Heart right ventricle (tissue), 16 donors: ENCODE measurements at regions not wholly inside any gene's neighbourhood (a gene's known extent, or its start where the extent isn't known, plus 50 kb on each side); places are given as distances from the start of the nearest gene placed in this dataset.

Experiments
- ATAC-seq, 8 donors: fragments of 200-7000 bp; cut with Tn5 transposase; one replicate each; pipeline ENCODE4 v1.9.1; 2020; ENCODE audit warnings: mild to moderate bottlenecking in 8 of 8, moderate library complexity in 8 of 8, moderate number of reproducible peaks in 1 of 8
- DNase-seq, 2 donors: peaks; one replicate each; pipeline ENCODE4 v3.0.0-alpha.2; 2020
- H3K27ac ChIP-seq, 10 donors: fragments of 200-600 bp; sonication (generic) in 2 of 10; one replicate each; pipeline versions ENCODE4 v1.5.0 to v1.8.0; 2020 to 2022; ENCODE audit warnings: mild to moderate bottlenecking in 3 of 10
- H3K27me3 ChIP-seq, 7 donors: fragments of 200-600 bp; one replicate each; pipeline ENCODE4 v1.8.0; 2021 to 2022; ENCODE audit warnings: mild to moderate bottlenecking in 2 of 7
- H3K36me3 ChIP-seq, 9 donors: fragments of 200-600 bp; sonication (generic) in 1 of 9; one replicate each; pipeline versions ENCODE4 v1.5.0 to v1.8.0; 2020 to 2022; ENCODE audit warnings: mild to moderate bottlenecking in 2 of 9
- H3K4me1 ChIP-seq, 9 donors: fragments of 200-600 bp; sonication (generic) in 1 of 9; one replicate each; pipeline versions ENCODE4 v1.5.0 to v1.8.0; 2020 to 2022; ENCODE audit warnings: mild to moderate bottlenecking in 4 of 9
- H3K4me3 ChIP-seq, 10 donors: fragments of 200-600 bp; sonication (generic) in 2 of 10; one replicate each; pipeline versions ENCODE4 v1.5.0 to v1.8.0; 2020 to 2022; ENCODE audit warnings: mild to moderate bottlenecking in 7 of 10, moderate library complexity in 2 of 10
- H3K9me3 ChIP-seq, 11 donors: fragments of 200-600 bp in 10 of 11; sonication (generic) in 2 of 11; one replicate each; pipeline versions ENCODE4 v1.5.0 to v1.8.0; 2013 to 2022; ENCODE audit warnings: mild to moderate bottlenecking in 2 of 11, control low read depth in 1 of 11, moderate library complexity in 1 of 11
- WGBS, 2 donors: extraction: QIAGEN DNeasy Blood & Tissue Kit; methylation state at CpG; one replicate each; pipeline ENCODE4 v1.1.7; 2013; ENCODE audit warnings: inconsistent platforms in 1 of 2; 5-methylcytosine and 5-hydroxymethylcytosine counted together
- intact Hi-C, 10 donors: fragments of 100-400 bp; cut with DNase I; formaldehyde crosslinking; loops; one replicate each; pipeline versions ENCODE4 v1.11.1 to v1.14.2; 2022
- TF ChIP-seq, protein P1 (sequence below), 9 donors: fragments of 200-600 bp; sonication (generic) in 2 of 9; IDR thresholded peaks; one replicate each; pipeline versions ENCODE4 v1.5.0 to v1.8.0; 2021 to 2022; ENCODE audit warnings: antibody characterized with exemption in 9 of 9, mild to moderate bottlenecking in 5 of 9, moderate library complexity in 1 of 9
- donor health status: Arrhythmogenic right ventricular cardiomyopathy.
- donor health status: ischemic (EF 13 %, LVEDD 7.1; RV severe dilation, severe dysfunction).
- donor health status: healthy with polysubstance abuse.
- donor health status: DM: no; HTN: yes; CAD: no.
- donor health status: DM: no; HTN: no; CAD: no.
- donor health status: ischemic (EF 25% LVEDD 6.9; RV normal size, moderate dysfunction).
- donor health status: ischemic (EF 25% LVEDD 5.7; RV mildly dilated, moderate dysfunction).
- donor health status: healthy.
- donor health status: DM: yes; HTN: yes; CAD: no.
- donor health status: Ischemic cardiomyopathy.
- donor health status: ischemic (EF 35%, LVEDD 5.7; RV mildly dilated, moderate dysfunction).
- donor health status: nonischemic (EF 11% LVEDD 7.7; RV severe dilation, severe dysfunction).
- donor health status: DM: yes; HTN: yes; CAD: no.
- donor health status: PGD.
- donor health status: ischemic (EF 29% LVEDD 5.4; RV normal size, mild dysfunction).
- donor health status: nonischemic (EF 23%, LVEDD 6.1; RV moderate dilation, normal function).

DNA sequence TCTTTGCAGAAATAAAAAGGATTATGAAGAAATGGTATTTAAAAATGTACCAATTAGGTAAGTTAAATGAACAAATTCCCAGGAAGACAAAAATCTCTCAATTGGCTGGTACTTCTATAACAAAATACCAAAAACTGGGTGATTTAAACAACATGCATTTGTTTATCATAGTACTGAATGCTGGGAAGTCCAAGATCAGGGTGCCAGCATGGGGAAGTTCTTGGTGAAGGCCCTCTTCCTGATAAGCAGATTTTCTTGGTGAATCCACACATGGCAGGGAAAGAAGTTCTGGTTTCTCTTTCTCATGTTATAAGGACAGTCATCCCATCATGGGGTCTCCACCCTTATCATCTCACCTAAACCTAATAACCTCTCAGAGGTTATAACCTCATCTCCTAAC is 271.6 kb upstream of the SETBP1 start:
- Histone ChIP-seq H3K4me1 (no peaks in the 10 kb centered on the region), H3K27me3 (no peaks in the 10 kb centered on the region), H3K9me3 (peaks cover 0 to 17% (median 0%) of the 10 kb centered on the region in 11 donors), H3K27ac (no peak overlapping the region), H3K36me3 (no peaks in the 10 kb centered on the region), H3K4me3 (no peak overlapping the region)
- intact Hi-C loops = no loop called here
- no peak for DNase-seq
- TF ChIP-seq, protein P1, sequence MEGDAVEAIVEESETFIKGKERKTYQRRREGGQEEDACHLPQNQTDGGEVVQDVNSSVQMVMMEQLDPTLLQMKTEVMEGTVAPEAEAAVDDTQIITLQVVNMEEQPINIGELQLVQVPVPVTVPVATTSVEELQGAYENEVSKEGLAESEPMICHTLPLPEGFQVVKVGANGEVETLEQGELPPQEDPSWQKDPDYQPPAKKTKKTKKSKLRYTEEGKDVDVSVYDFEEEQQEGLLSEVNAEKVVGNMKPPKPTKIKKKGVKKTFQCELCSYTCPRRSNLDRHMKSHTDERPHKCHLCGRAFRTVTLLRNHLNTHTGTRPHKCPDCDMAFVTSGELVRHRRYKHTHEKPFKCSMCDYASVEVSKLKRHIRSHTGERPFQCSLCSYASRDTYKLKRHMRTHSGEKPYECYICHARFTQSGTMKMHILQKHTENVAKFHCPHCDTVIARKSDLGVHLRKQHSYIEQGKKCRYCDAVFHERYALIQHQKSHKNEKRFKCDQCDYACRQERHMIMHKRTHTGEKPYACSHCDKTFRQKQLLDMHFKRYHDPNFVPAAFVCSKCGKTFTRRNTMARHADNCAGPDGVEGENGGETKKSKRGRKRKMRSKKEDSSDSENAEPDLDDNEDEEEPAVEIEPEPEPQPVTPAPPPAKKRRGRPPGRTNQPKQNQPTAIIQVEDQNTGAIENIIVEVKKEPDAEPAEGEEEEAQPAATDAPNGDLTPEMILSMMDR (IDR thresholded peaks at IDR 0.05) = no peak
- no peak for ATAC-seq

DNA sequence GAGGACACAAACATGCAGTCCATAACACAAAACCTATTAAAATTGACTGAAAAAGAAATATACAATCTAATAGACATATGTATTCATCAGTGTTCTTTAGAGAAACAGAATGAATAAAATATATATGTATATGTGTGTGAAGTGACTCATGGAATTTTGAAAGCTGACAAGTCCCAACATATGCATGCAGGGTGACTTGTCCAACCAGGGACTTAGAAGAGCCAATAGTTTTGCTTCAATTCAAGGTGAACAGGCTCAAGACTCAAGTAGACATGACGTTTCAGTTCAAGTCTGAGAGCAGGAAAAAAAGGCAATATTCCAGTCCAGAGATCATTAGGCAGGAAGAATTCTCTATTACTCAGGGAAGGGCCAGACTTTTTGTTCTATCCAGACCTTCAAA is 271.2 kb upstream of the SETBP1 start:
- intact Hi-C loops = no loop called here
- no peak for ATAC-seq
- TF ChIP-seq, protein P1 (IDR thresholded peaks at IDR 0.05) = no peak
- 75 to 80% methylated on average over 1 of the region's 1 CpG for WGBS, 2 donors
- Histone ChIP-seq H3K36me3 (no peaks in the 10 kb centered on the region), H3K9me3 (peaks cover 0 to 17% (median 0%) of the 10 kb centered on the region in 11 donors), H3K27me3 (no peaks in the 10 kb centered on the region), H3K27ac (no peak overlapping the region), H3K4me3 (no peak overlapping the region), H3K4me1 (no peaks in the 10 kb centered on the region)
- DNase-seq = no peak

DNA sequence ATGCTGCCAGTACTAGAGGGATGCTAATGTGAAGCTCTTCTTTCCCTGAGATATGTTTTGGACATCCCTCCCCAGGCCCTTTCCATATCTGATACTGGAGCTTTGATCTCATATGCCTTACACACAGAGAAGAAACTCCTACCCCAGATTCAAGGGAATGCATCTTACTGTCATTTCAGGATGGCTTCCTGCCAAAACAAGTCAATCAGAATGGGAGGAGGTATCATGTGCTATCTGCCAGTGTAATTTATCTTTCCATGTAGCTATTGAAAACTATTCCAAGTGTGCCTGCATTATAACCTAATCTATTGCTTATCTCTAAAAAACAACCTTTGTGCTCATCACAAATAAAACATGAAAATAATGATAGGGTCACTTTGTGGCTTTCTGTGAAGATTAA is 269.9 kb upstream of the SETBP1 start:
- H3K9me3 ChIP-seq = peaks cover 0 to 13% (median 0%) of the 10 kb centered on the region in 11 donors
- TF ChIP-seq, protein P1 (IDR thresholded peaks at IDR 0.05) = no peak
- H3K27ac ChIP-seq = no peak overlapping the region
- ATAC-seq = no peak
- intact Hi-C loops = no loop called here
- H3K27me3 ChIP-seq = no peaks in the 10 kb centered on the region
- DNase-seq = no peak
- H3K4me3 ChIP-seq = no peak overlapping the region
- no peaks in the 10 kb centered on the region for H3K36me3 ChIP-seq
- H3K4me1 ChIP-seq = no peaks in the 10 kb centered on the region

DNA sequence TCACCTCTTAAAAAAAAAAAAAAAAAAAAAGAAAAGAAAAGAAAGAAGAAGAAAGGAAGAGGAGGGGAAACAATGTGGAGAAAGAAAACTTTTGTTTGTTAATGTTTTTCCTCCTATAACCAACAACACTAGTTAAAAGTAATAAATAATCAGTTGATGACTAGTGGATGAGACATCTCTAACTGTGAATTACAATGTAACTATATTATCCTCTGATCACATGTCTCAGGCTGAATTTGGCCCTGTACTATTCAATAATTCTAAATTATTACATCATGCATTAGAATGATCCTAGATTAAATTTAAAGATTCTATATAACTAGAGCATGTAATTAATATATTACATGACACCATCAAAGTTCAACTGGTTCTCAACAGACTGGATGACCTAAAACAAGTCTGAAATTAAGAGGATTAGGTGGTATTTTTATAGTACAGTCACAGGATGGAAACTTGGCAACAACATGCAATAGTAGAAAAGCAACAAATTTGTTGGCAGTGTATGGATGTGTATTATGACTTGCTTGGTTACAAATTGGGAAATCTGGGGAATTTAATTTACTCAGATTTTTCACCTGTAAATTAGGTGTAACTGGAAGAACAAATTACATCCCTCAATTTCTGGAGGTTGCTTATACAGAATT is 269.3 kb upstream of the SETBP1 start:
- H3K4me3 ChIP-seq = no peak overlapping the region
- DNase-seq (no peak), ATAC-seq (no peak)
- no peak overlapping the region for H3K27ac ChIP-seq
- no peaks in the 10 kb centered on the region for H3K4me1 ChIP-seq
- peaks cover 0 to 13% (median 0%) of the 10 kb centered on the region in 11 donors for H3K9me3 ChIP-seq
- no peaks in the 10 kb centered on the region for H3K27me3 ChIP-seq
- intact Hi-C loops = no loop called here
- TF ChIP-seq, protein P1 (IDR thresholded peaks at IDR 0.05) = no peak
- H3K36me3 ChIP-seq = no peaks in the 10 kb centered on the region
